ENCODE measurements at regions not wholly inside any gene's neighbourhood (a gene's known extent, or its start where the extent isn't known, plus 50 kb on each side); places are given as distances from the start of the nearest gene placed in this dataset.
"Not testable (repeated sequence)": the region's sequence is repeated elsewhere in the genome, so short reads cannot be mapped to it uniquely, and the experiment has no call there.

DNA sequence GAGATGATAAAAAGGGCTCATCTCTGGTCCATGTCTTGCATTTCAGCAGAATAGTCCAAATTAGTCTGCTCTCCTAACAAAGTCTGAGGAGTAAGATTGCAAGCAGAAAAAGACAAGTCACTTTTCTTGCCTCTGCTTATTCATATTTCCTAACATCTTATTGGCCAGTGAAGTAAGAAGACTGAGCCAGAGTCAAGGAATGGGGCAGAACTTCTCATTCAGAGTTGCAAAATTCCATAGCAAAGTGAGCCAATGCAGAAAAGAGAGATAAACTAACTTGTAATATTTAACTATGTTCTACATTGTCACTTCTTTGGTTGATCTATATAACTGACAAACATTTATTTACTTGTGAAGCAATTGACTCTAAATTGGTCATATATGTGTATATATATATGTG, 2304.0 kb downstream of the ARAP2 start:
- no peak for DNase-seq

DNA sequence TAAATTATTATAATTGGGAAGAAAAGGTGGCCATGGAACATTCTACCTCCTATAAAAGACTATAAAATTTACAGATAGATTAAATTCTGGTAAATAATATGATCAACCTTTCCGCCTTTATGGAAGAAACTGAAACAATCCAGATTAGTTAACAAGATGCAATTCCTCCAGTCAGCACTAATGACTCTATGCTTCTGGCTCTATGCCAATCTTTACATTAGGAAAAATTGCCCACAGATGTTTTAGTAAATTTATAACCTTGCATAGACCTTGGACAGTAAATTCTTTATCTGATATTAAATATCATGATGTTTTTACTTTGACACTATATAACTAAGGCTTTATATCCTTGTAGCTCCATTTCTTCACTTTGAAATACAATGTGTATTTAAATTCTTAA, 2302.5 kb downstream of the ARAP2 start:
- no peak for DNase-seq

DNA sequence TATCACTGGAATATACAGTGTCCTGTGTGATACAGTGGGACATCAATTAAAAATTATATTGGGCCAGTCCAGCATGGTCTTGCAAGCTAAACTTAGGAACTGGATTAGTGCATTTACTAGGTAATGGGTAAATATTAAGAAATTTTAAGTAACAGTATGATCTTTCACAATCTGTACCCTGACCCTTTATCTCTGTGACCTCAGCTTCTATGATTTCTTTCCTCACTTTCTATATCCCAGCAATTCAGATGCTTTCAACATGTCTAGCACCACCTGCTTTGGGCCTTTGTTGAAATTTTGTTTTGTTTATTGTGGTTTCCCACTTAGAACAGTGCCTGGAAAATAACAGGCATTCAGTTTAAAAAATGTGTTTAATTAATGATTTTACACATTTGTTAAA, 2295.4 kb downstream of the ARAP2 start:
- no peak for DNase-seq

DNA sequence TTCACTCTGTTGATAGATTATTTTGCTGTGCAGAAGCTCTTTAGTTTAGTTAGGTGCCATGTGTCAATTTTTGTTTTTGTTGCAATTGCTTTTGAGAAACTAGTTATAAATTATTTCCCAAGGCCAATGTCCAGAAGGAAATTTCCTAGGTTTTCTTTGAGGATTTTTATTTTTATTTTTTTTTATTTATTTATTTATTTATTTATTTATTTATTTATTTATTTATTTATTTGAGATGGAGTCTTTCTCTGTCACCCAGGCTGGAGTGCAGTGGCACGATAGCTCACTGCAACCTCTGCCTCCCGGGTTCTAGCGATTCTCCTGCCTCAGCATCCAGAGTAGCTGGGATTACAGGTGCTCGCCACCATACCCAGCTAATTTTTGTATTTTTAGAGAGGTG, 2290.5 kb downstream of the ARAP2 start:
- DNase-seq, result not testable (repeated sequence)

DNA sequence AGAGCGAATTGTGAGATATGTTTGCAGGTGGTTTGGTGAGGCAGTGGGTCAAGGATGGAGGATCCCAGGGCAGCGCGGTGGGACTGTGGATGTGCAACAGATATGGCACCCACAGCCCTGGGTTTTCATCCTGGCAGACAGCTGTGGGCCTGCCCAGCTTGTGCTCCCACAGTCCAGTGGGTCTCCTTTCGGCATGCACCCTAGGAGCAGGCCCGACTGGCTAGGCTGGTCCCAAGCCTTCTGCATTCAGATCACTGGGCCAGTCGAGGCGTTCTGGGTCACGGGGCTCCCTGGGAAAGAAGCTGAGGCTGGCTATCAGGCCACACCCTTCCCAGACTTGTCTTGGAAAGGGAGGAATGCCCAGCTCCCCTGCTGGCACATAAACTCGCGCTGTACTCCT, 2289.6 kb downstream of the ARAP2 start:
- DNase-seq, result no peak

DNA sequence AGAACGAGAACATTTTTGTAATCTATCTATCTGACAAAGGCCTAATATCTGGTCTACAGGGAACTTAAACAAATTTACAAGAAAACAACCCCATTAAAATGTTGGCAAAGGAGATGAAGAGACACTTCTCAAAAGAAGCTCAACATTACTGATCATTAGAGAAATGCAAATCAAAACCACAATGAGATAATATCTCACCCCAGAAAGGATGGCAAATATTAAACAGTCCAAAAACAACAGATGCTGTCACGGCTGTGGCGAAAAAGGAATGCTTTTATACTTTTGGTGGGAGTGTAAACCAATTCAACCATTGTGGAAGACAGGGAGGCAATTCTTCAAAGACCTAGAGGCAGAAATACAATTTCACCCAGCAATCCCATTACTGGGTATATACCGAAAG, 2284.8 kb downstream of the ARAP2 start:
- no peak for DNase-seq

DNA sequence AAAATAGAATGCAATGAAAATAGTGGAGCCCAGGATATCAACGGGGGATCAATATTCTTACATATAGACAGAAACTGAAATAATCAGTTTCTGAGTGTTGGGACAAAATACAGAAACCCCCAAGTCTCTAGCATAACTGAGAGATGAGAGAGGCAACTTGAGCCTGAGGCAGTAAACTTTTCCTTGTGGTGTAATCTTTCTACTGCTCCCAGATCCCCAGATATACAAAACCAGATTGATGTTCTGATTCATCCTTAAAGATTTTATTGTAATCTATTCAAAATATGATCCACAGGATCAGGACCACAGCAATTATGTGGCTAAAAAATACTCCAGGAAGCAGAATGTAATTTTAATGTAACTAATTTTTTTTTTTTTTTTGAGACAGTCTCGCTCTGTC, 2282.6 kb downstream of the ARAP2 start:
- no peak for DNase-seq

DNA sequence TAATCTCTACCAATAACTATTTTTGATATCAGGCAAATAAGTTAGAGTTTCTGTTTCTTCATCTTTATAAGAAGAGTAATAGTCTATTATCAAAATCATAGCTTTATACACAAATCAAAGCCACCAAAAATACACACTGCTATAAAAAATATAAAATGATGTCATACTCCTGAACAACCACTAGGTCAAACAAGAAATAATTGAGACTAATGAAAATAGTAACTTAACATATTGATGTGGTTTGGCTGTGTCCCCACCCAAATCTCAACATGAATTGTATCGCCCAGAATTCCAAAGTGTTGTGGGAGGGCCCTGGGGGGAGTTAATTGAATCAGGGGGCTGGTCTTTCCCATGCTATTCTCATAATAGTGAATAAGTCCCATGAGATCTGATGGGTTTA, 2277.5 kb downstream of the ARAP2 start:
- DNase-seq, result no peak

DNA sequence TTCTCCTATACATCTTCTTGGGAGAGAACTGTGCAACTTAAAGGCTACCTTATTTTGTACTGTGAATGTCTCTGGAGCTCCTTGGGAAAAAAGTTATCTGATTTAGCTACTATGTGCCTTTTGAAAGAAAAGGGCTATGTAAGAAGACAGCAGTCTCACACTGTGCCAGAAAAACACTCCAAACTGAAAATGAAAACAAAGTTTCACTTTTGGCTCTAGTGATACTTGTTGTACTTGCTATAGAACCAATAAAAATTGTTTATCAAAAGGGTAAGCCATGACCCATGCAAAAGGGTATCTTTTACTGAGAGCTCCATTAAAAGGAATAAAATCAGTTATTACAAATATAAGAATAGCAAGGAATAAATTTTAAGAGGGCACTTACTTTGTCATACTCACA, 2270.0 kb downstream of the ARAP2 start:
- DNase-seq, result no peak

DNA sequence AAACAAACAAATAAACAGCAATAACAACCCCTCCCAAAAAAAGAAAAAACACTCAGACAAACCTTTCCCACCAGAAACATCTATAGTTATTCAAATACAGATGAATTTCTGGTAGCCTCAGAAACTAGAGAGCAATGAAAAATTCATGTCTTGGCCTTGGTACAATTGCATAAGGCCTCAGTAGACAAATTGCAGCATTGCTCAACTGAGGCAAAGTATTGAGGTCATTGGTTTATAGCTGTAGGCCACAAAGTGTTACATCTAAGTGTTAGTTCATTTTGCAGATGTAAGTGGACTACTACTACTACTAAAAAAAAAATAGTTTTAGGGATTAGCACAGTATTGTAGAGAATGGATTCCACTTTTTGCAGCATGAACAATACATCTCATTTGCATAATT, 2268.3 kb downstream of the ARAP2 start:
- DNase-seq, result no peak

DNA sequence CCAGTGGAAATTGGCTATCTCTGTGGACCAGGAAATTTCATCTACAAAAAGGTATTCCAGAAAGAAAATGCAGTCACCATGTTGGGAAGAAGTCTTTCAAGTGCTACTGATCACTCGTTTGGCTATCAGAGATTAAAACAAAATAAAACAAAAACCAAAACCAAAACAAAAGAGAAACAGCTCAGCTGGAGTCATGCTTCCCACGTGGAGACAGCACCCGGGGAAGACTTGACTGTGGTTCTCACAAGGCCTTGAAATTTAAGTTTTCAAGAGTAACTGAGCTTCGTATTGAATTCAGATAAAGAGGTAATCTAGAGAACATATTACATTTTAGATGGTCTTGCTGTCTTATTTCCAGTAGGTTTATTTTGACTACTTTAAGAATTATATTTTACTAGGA, 2264.5 kb downstream of the ARAP2 start:
- DNase-seq, result not testable (repeated sequence)

DNA sequence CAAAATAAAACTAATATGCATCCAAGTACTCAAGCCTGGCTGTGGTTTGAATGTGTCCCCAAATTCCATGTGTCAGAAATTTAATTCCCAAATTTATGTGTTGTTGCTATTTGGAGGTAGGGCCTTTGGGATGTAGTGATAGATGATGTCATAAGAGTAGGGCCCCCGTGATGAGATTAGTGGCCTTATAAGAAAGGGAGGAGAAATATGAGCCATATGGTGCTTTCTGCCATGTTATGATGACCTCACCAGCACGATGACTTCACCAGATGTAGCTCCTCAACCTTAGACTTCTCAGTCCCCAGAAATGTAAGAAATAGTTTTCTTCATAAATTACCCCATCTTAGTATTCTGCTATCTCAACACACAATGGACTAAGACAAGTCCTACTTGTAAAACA, 2264.0 kb downstream of the ARAP2 start:
- DNase-seq, result no peak

DNA sequence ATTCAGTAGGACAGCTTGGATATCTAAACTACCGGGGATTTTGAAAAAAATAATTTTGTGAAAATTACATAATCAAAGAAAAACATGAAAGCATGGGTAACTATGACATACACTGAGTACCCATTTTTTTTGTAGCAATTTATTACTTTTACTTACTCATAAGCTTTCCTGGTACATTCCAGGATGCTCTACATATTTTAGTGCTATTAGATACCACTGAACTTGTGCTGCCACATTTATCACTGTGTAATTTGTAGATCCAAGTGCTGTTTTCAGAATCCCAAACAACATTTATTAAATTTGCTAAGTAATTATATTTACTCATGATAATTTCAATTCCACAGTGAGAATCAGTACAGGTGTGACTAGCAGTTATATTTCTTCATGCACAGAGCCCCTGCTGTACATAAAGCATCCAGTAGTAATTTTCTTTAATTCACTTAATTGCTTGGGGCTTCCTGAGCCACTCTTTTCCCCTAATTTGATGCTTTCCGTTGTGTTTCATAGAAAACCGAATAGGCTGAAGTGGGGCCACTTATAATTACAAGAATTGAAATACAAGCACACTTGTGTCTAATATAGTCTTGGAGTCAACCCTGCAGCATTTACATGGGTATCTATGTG, 2254.4 kb downstream of the ARAP2 start:
- DNase-seq, result peak; percentile 75

DNA sequence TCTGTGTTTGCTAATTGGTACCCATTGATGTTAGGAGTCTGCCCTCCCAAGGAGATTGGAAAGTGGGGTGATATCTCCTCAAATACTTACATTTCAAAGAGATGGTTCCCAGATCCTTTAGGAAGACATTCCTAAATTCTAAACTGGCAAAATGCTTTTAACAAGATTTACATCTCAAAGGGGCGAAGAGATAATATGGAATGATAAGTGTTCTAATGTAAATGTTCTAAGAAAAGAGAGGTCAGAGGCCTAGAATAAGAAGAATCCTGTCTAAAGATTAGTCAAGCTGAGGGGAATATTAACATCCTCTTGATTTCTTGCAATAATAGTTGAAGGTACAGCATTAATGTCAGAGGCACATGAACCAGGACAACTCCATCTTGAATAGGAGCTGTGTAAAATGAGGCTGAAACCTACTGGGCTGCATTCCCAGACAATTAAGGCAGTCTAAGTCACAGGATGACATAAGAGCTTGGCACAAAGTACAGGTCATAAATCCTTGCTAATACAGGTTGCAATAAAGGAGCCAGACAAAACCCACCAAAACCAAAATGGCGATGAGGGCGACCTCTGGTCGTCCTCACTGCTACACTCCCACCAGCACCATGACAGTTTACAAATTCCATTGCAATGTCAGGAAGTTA, 2248.1 kb downstream of the ARAP2 start:
- DNase-seq, result no peak

DNA sequence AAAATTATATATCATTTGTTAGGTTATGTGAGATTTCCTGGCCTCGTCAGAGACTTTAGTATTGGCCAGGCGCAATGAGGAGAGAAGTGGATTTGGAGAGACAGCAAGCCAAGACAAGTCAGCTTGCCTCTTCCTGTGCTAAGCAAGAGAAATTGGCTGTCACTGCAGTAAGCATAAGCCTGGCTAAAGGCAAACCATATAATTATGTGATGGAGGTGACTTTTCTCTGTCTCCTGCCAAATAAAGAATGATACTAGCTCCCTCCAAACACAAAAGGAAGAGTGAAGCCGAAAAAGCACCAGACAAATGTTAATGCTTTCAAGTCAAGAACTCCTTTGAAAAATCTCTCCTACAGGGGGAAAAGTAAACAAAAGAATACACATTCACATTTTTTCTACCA, 2246.0 kb downstream of the ARAP2 start:
- DNase-seq, result no peak

DNA sequence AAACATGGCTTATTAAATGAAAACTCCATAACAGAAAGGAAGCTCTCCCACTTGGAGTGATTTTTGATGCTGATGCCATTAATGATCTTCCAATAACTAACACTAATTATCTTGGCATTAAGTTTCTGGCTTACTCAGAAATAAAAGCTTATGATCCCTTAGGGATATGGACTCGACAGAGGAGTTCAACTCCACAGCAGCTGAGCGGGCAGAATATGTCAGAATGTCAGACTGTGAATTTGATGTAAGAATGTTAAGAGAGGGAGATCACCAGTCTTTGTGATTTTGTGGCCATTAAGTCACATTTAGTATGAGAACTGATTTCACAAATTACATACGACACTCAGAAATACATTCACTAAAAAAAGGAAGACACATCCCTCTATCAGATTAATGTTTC, 2244.0 kb downstream of the ARAP2 start:
- DNase-seq, result no peak

DNA sequence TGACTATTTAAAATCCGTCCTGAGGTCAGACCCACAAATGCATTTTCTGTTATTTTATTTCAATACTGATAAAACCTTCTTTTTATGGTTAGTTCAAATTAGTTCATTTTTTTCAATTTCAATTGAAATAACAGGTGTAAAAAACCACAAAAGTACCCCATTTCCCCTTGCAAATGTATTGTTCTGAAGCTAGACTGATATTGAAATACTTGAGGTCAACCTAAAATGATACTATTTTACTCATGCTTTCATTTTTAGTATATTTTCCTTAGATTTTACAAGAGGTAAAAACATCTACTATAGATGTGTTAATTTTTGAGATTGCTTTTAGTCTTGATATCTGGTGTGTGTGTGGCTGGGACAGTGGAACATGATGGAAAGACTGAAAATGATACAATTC, 2237.8 kb downstream of the ARAP2 start:
- not testable (repeated sequence) for DNase-seq

DNA sequence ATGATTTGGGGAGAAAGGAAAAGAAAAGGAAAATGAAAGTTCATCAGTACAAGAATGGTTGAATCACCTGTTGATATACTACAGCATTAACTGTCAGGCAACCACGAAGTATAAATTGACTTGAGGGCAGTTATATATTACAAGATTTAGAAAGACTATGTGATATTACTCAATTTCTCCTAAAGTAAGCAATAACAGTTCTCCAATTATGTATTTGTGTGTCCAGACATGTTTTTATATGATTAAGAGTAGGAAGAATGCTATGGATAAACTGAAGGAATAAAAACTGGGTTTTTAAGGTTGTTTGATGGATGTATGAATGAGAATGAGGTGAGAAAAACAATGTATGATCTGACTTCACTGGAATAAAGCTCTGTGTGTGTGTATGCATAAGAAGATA, 2234.4 kb downstream of the ARAP2 start:
- DNase-seq, result no peak

DNA sequence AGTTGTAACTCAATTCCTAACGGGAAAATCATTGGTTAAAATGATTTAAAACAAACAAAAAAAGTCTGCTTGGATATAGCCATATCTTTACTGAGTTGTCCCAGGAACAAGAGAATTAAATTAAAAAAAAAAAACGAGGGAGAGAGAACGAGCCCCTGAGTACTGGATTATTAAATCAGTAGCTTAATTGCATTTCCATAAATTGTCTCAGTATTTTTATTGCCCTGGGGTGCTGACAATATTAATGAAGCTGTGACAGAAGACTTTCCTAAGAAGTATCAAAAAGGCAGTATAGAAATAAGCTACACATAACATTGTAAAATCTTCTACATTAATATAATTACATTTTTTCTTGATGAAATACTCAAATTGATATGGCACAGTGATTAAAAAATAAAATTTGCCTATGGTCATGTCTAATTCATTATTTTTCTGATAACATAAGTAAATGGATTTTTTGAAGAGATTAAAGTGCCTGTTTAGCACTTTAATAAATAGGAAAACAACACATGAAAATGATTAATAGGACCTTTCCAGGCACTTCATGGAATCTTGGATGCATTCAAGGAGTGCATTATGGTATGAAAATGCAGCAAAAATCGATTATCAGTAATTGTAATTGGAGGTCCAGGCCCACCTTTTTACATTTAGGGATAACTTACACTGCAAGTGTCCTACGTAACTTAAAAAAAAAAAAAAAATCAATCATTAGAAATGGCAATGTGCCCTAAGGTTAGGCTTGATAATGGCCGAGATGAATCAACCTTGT, 2233.4 kb downstream of the ARAP2 start:
- no peak for DNase-seq

DNA sequence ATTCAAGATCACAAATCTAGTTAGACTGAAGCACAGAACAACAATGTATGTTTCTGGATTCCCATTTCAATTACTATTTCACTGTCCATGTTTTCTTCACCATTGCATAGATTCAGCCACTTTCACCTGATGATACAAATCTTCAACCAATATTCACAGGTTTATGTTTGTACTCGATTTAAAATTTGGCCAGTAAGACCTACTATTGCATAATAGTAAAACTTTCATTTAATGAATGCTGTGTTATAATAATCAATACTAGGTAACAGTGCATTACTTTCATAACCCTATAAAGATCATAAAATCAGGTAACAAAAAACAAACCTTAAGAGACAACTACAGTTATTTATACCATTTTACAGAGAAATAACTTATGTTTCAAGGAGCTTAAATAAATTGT, 2209.1 kb downstream of the ARAP2 start:
- no peak for DNase-seq

DNA sequence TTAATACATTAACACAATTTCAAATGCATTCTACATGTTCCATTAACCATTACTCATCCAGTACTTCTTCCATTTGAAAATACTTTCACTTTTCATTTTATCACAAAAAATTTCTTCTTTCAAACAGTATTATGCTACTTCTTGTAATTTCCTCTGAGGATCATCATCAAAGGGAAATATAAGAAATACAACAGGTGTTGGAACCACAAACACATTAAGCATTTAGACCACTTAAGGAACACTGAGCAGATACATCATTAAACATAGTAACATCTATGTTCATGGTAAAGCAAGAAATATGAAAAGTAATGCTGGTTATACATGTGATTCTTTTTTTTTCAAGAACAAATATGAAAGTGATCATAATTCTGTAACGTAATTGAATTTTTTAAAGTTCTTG, 2207.0 kb downstream of the ARAP2 start:
- no peak for DNase-seq

DNA sequence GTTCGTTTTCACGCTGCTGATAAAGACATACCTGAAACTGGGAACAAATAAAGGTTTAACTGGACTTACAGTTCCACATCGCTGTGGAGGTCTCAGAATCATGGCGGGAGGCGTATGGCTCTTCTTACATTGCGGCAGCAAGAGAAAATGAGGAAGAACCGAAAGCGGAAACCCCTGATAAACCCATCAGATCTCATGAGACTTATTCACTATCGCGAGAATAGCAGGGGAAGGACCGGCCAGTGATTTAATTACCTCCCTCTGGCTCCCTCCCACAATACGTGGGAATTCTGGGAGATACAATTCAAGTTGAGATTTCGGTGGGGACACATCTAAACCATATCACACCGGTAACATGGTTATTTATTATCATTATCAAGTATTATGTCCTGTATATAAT, 2204.5 kb downstream of the ARAP2 start:
- DNase-seq, result no peak

DNA sequence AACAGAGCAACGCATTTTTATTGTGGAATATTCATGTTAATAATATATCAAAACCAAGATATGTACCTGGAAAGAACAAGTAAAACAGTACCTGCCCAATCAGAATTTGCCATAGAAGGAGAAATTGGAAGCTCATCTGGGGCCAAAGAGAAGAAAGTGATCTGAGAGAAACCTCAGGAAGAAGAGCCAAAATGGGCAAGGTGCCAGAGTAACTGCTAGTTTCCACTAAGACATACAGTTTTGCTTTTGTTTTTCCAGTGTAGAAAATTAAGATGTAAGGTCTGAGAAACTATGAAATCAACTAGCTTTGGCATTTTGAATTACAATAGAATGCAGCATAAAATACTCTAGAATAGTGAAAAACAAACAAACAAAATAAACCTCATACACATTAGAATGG, 2201.2 kb downstream of the ARAP2 start:
- no peak for DNase-seq

DNA sequence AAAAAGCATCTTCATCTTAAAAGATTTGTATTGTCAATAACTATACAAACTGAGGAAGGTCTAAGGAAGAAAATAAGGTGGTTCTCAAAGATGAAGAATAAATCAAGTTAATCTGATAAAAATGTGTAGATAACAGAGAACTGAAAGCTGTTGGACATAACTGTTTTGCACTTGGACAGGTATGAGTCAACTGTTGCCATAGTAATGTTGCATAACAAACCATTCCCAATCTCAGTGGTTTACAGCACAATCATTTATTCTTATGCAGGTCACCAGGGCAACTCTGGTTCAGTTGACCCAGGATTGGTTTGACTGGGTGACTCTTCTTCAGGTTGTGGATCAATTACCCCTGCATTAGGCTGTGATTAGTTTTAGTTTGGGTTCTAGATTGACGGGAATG, 2197.7 kb downstream of the ARAP2 start:
- DNase-seq, result no peak

DNA sequence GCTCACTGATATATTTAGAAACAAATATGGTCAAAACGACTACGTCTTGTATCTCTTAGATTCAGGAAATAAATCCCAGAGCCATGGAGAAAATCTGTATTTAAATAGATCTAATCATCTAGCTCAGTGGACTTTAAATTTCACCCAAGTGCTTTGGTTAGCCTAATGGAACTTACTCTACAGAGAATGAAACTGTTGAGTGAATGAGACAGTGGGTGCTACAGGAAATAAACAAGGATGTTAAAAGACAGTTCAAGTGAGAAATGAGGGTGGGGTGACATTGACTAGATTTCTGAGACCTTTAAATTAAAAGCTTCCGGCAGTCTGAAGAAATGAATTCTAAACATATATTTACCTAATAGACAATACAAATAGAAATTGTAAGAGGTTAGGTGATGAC, 2197.0 kb downstream of the ARAP2 start:
- DNase-seq, result no peak
